Skeletal muscle tissue (tissue), 3 donors: ENCODE measurements at regions not wholly inside any gene's neighbourhood (a gene's known extent, or its start where the extent isn't known, plus 50 kb on each side); places are given as distances from the start of the nearest gene placed in this dataset.
"Not testable (repeated sequence)": the region's sequence is repeated elsewhere in the genome, so short reads cannot be mapped to it uniquely, and the experiment has no call there.

ENCODE experiments used
- H3K27ac ChIP-seq: one replicate; pipeline ENCODE4 v1.7.0; 2013; ENCODE audit warnings: mild to moderate bottlenecking, low read depth, low read length, inconsistent platforms
- H3K27me3 ChIP-seq, 3 donors: one replicate each; pipeline ENCODE4 v1.7.0; 2013; ENCODE audit warnings: low read length in 3 of 3; ENCODE audit not compliant: control insufficient read depth in 3 of 3, insufficient read depth in 3 of 3
- H3K36me3 ChIP-seq, 3 donors: one replicate each; pipeline ENCODE4 v1.7.0; 2013; ENCODE audit warnings: low read length in 3 of 3; ENCODE audit not compliant: control insufficient read depth in 3 of 3, insufficient read depth in 3 of 3
- H3K4me1 ChIP-seq, 3 donors: one replicate each; pipeline ENCODE4 v1.7.0; 2013; ENCODE audit warnings: low read length in 3 of 3, mild to moderate bottlenecking in 3 of 3; ENCODE audit not compliant: control insufficient read depth in 3 of 3, insufficient read depth in 3 of 3
- H3K4me3 ChIP-seq, 3 donors: one replicate each; pipeline ENCODE4 v1.7.0; 2013; ENCODE audit warnings: low read length in 3 of 3
- H3K9ac ChIP-seq, 3 donors: one replicate each; pipeline ENCODE4 v1.7.0; 2013; ENCODE audit warnings: low read length in 3 of 3, mild to moderate bottlenecking in 3 of 3, moderate library complexity in 2 of 3, low read depth in 1 of 3
- H3K9me3 ChIP-seq, 3 donors: one replicate each; pipeline ENCODE4 v1.7.0; 2013; ENCODE audit warnings: low read length in 3 of 3; ENCODE audit not compliant: control insufficient read depth in 3 of 3
- donor health status: Osteomylitis.

- no peak overlapping the region for H3K4me3 ChIP-seq
- H3K9me3 ChIP-seq = no peaks in the 10 kb centered on the region
- H3K4me1 ChIP-seq = peaks cover 0 to 6% (median 5%) of the 10 kb centered on the region in 3 donors
- H3K27me3 ChIP-seq = no peaks in the 10 kb centered on the region
- H3K9ac ChIP-seq = no peak overlapping the region
- no peak overlapping the region for H3K27ac ChIP-seq
- H3K36me3 ChIP-seq = no peaks in the 10 kb centered on the region
These were observed 462.2 kb downstream of the EPM2A start for GRCh38 chr6:145273136-145273535.

GRCh38 chr6:145274083-145274482 is 461.2 kb downstream of the EPM2A start:
- Histone ChIP-seq H3K4me1 (peaks cover 0 to 6% (median 5%) of the 10 kb centered on the region in 3 donors), H3K36me3 (no peaks in the 10 kb centered on the region), H3K27me3 (no peaks in the 10 kb centered on the region), H3K27ac (no peak overlapping the region), H3K9me3 (no peaks in the 10 kb centered on the region), H3K9ac (no peak overlapping the region), H3K4me3 (no peak overlapping the region)

- Histone ChIP-seq H3K4me1 (peaks cover 0 to 6% (median 5%) of the 10 kb centered on the region in 3 donors), H3K4me3 (no peak overlapping the region), H3K9ac (no peak overlapping the region), H3K27ac (no peak overlapping the region), H3K36me3 (no peaks in the 10 kb centered on the region), H3K27me3 (no peaks in the 10 kb centered on the region), H3K9me3 (no peaks in the 10 kb centered on the region)
These were observed 460.3 kb downstream of the EPM2A start for GRCh38 chr6:145275019-145275418.

GRCh38 chr6:145275787-145276186 is 459.5 kb downstream of the EPM2A start:
- no peak overlapping the region for H3K27ac ChIP-seq
- H3K4me1 ChIP-seq = peaks cover 0 to 6% (median 5%) of the 10 kb centered on the region in 3 donors
- no peaks in the 10 kb centered on the region for H3K9me3 ChIP-seq
- no peaks in the 10 kb centered on the region for H3K36me3 ChIP-seq
- H3K9ac ChIP-seq = no peak overlapping the region
- H3K4me3 ChIP-seq = no peak overlapping the region
- H3K27me3 ChIP-seq = no peaks in the 10 kb centered on the region

DNA sequence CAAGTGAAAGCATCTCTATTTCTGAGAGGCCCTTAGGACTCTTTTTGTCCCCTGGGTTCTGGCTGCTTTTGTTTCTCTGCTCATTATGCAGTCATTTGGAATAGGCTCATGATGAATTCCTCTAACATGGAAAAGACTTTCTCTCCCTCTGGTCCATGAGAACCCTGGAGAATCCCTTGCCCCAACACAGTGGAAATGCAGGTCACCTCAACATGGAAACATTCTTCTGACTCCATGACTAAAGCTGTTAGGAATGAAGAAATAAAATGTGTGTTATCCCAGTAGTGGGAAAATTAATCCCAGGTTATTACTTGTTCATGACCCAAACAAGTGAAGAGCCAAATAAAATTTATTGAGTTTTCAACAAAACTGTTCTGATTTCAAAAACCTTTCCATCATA is 458.6 kb downstream of the EPM2A start:
- no peak overlapping the region for H3K27ac ChIP-seq
- no peak overlapping the region for H3K4me3 ChIP-seq
- H3K36me3 ChIP-seq = no peaks in the 10 kb centered on the region

DNA sequence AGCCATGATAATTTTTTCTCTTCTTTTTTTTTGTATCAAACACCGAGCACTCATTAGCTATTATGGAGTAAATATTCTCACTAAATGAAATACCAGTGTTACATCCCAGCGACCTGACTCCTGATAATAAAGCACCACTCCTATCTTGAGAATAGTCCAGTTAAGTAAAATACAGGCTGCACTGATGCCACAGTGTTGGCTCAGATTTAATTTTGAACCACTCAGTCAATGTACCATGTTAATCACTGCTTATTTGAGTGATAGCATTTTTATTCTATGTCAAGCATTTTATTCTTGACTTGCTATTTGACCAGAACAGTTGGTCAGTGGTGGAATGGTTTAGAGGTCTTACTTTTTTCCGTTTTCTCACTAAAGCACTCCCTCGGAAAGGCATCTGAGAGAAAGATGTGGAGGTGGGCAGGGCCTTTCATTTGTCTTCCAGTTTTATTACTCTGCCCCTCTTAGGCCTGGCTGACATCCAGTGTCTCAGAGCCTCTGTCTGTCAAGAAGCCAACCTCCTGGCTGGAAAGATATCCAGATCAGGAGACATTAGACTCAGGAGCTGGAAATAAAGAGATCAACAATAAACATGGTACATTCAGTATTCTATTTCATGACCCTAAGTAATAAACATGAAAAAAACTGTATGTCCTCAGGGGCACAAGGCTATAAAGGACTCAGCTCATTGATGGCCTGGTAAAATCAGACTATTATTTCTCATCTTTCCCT is 457.8 kb downstream of the EPM2A start:
- Histone ChIP-seq H3K9ac (no peak overlapping the region), H3K4me1 (peaks cover 0 to 6% (median 5%) of the 10 kb centered on the region in 3 donors), H3K36me3 (no peaks in the 10 kb centered on the region), H3K27ac (no peak overlapping the region), H3K4me3 (no peak overlapping the region), H3K9me3 (no peaks in the 10 kb centered on the region), H3K27me3 (no peaks in the 10 kb centered on the region)

More for the DNA sequence above, 458.6 kb downstream of the EPM2A start:
- H3K27me3 ChIP-seq = no peaks in the 10 kb centered on the region
- no peak overlapping the region for H3K9ac ChIP-seq
- no peaks in the 10 kb centered on the region for H3K9me3 ChIP-seq
- H3K4me1 ChIP-seq = peaks cover 0 to 6% (median 5%) of the 10 kb centered on the region in 3 donors

GRCh38 chr6:145278163-145278807 is 457.0 kb downstream of the EPM2A start:
- Histone ChIP-seq H3K4me3 (no peak overlapping the region), H3K4me1 (peaks cover 0 to 6% (median 5%) of the 10 kb centered on the region in 3 donors), H3K27me3 (no peaks in the 10 kb centered on the region), H3K36me3 (no peaks in the 10 kb centered on the region), H3K9ac (no peak overlapping the region), H3K27ac (no peak overlapping the region), H3K9me3 (no peaks in the 10 kb centered on the region)

DNA sequence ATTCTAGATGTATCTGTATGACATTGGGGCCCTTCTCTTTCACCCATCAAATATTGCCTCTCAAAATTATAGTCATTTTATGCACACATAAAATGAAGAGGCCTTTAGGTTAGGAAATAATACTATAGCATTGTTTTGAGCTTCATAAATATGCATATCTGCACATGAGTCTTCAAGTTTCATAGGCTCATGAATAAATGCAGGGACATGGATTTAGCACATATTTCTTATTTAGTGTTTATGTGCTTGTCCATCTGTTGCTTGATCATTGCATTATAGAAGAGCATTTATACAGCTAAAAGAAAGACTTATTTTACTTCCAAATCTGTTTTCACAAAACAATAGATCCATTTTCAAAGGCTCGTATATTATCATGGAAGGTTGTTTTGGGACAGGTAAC is 455.8 kb downstream of the EPM2A start:
- H3K36me3 ChIP-seq = no peaks in the 10 kb centered on the region
- H3K4me1 ChIP-seq = peaks cover 0 to 6% (median 5%) of the 10 kb centered on the region in 3 donors
- H3K27ac ChIP-seq = no peak overlapping the region
- no peak overlapping the region for H3K9ac ChIP-seq
- H3K9me3 ChIP-seq = no peaks in the 10 kb centered on the region
- H3K4me3 ChIP-seq = no peak overlapping the region
- H3K27me3 ChIP-seq = no peaks in the 10 kb centered on the region

- Histone ChIP-seq H3K4me3 (no peak overlapping the region), H3K27me3 (no peaks in the 10 kb centered on the region), H3K36me3 (no peaks in the 10 kb centered on the region), H3K4me1 (peaks cover 0 to 6% (median 5%) of the 10 kb centered on the region in 3 donors), H3K9me3 (no peaks in the 10 kb centered on the region), H3K9ac (no peak overlapping the region), H3K27ac (no peak overlapping the region)
These were observed 455.3 kb downstream of the EPM2A start for GRCh38 chr6:145279993-145280392.

DNA sequence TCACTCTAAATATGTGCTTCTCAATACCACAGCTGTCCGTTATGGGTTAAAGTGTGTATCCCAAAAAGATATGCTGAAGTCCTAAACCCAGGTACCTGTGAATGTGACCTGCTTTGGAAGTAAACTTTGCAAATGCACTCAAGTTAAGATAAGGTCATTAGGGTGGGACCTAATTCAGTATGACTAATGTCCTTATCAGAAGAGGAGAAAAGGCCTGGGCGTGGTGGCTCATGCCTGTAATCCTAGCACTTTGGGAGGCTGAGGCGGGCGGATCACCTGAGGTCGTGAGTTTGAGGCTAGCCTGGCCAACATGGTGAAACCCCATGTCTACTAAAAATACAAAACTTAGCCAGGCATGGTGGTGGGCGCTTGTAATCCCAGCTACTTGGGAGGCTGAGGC is 452.1 kb downstream of the EPM2A start:
- not testable (repeated sequence) for H3K27ac ChIP-seq, H3K27me3 ChIP-seq, H3K9me3 ChIP-seq, H3K36me3 ChIP-seq, H3K4me1 ChIP-seq, H3K9ac ChIP-seq, H3K4me3 ChIP-seq
